CD4-positive, alpha-beta T cell (primary cell): ENCODE measurements at regions not wholly inside any gene's neighbourhood (a gene's known extent, or its start where the extent isn't known, plus 50 kb on each side); places are given as distances from the start of the nearest gene placed in this dataset.
"Not testable (repeated sequence)": the region's sequence is repeated elsewhere in the genome, so short reads cannot be mapped to it uniquely, and the experiment has no call there.

Source experiments
- ATAC-seq: fragments of 200-7000 bp; cut with Tn5 transposase; one replicate; pipeline ENCODE4 v1.10.0; 2022; ENCODE audit warnings: mild to moderate bottlenecking; ENCODE audit not compliant: poor library complexity
- CTCF ChIA-PET: fragments of 350-600 bp; sonication (Branson Sonifier 250); formaldehyde crosslinking; loops from one replicate; lab custom pipeline; 2021; ENCODE audit warnings: antibody characterized with exemption, inconsistent platforms; lab: Charles Lee
- POLR2A ChIA-PET: fragments of 350-600 bp; sonication (Branson Sonifier 250); formaldehyde crosslinking; loops from one replicate; lab custom pipeline; 2021; ENCODE audit warnings: antibody characterized with exemption, inconsistent platforms; lab: Charles Lee
- DNase-seq, 14 experiments: peaks; one replicate each; pipeline ENCODE4 v3.0.0-alpha.2; 2013 to 2020; ENCODE audit warnings: mixed read lengths in 2 of 14
- H3K27ac ChIP-seq, 2 donors: one replicate each; pipeline versions ENCODE4 v1.5.1 to v1.7.0; 2013; ENCODE audit warnings: low read length in 2 of 2, low read depth in 1 of 2, mild to moderate bottlenecking in 1 of 2
- H3K27me3 ChIP-seq, 2 experiments: 1 replicate in 1 of 2; 2 replicates in 1 of 2; pipeline versions ENCODE4 v1.6.1 to v1.7.0; 2013; ENCODE audit warnings: low read length in 2 of 2, control low read depth in 1 of 2, mild to moderate bottlenecking in 1 of 2, moderate library complexity in 1 of 2; ENCODE audit not compliant: insufficient read depth in 2 of 2, control insufficient read depth in 1 of 2
- H3K36me3 ChIP-seq: one replicate; pipeline ENCODE4 v1.6.1; 2013; ENCODE audit warnings: low read length, control low read depth; ENCODE audit not compliant: insufficient read depth
- H3K4me1 ChIP-seq: one replicate; pipeline ENCODE4 v1.6.1; 2013; ENCODE audit warnings: low read length, control low read depth; ENCODE audit not compliant: insufficient read depth
- H3K4me3 ChIP-seq: one replicate; pipeline ENCODE4 v1.5.1; 2013; ENCODE audit warnings: mild to moderate bottlenecking, low read length, moderate library complexity
- H3K9me3 ChIP-seq, 2 experiments: 1 replicate in 1 of 2; 2 replicates in 1 of 2; pipeline versions ENCODE4 v1.6.1 to v1.7.0; 2013; ENCODE audit warnings: low read length in 2 of 2, mild to moderate bottlenecking in 2 of 2, control low read depth in 1 of 2, moderate library complexity in 1 of 2; ENCODE audit not compliant: control insufficient read depth in 1 of 2, insufficient read depth in 1 of 2
- H3K27ac Mint-ChIP-seq: one replicate; pipeline ENCODE4 v1.8.0; 2020; ENCODE audit warnings: mixed read lengths
- H3K27me3 Mint-ChIP-seq: one replicate; pipeline ENCODE4 v1.8.0; 2021; ENCODE audit warnings: mixed read lengths
- H3K36me3 Mint-ChIP-seq: one replicate; pipeline ENCODE4 v1.8.0; 2021; ENCODE audit warnings: low read depth, mixed read lengths
- H3K4me1 Mint-ChIP-seq: one replicate; pipeline ENCODE4 v1.8.0; 2021; ENCODE audit warnings: low read depth, mixed read lengths
- H3K4me3 Mint-ChIP-seq: one replicate; pipeline ENCODE4 v1.8.0; 2020; ENCODE audit warnings: mild to moderate bottlenecking, mixed read lengths
- H3K9me3 Mint-ChIP-seq: one replicate; pipeline ENCODE4 v1.8.0; 2020; ENCODE audit warnings: mixed read lengths
- intact Hi-C, 2 experiments: fragments of 100-400 bp; cut with DNase I in 1 of 2; cut with micrococcal nuclease in 1 of 2; formaldehyde crosslinking; loops; one replicate each; pipeline versions ENCODE4 v1.15.1 to v1.9.0; 2023 to 2025; cut with DNase I, micrococcal nuclease
- TF ChIP-seq, protein P1 (sequence below): fragments of 200-600 bp; IDR thresholded peaks from one replicate; pipeline ENCODE4 v1.8.0; 2022; ENCODE audit warnings: antibody characterized with exemption, mild to moderate bottlenecking

DNA sequence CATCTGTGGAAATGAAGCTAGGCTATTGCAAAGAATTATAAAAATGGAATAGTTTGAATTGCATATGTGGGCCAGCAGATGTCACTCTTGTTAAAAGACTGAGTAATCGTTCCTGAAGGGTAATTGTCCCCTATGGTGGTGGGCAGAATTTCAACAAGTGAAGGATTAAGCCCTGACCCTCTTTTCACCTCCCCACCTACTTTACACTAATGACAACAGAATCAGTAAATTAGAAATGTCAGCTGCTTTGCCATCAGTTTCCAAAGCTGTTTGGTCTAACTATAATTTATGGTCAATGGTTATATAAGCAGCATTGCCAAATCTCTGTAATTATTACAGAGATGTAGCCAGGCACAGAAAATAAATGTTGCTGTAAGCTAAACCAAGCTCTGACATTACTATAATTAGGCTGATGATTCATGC lies 898.6 kb downstream of the AMY1C start:
- Histone ChIP-seq H3K9me3 (no peaks in the 10 kb centered on the region), H3K27ac (no peak overlapping the region), H3K4me3 (no peak overlapping the region), H3K27me3 (no peaks in the 10 kb centered on the region), H3K36me3 (no peaks in the 10 kb centered on the region), H3K4me1 (no peaks in the 10 kb centered on the region)
- no peak overlapping the region for H3K27ac Mint-ChIP-seq
- ChIA-PET POLR2A (no interaction called here), CTCF (no interaction called here)
- no peaks in the 10 kb centered on the region for H3K36me3 Mint-ChIP-seq
- intact Hi-C loops, result no loop called here
- no peak for ATAC-seq
- DNase-seq, result no peak
- TF ChIP-seq, protein P1, sequence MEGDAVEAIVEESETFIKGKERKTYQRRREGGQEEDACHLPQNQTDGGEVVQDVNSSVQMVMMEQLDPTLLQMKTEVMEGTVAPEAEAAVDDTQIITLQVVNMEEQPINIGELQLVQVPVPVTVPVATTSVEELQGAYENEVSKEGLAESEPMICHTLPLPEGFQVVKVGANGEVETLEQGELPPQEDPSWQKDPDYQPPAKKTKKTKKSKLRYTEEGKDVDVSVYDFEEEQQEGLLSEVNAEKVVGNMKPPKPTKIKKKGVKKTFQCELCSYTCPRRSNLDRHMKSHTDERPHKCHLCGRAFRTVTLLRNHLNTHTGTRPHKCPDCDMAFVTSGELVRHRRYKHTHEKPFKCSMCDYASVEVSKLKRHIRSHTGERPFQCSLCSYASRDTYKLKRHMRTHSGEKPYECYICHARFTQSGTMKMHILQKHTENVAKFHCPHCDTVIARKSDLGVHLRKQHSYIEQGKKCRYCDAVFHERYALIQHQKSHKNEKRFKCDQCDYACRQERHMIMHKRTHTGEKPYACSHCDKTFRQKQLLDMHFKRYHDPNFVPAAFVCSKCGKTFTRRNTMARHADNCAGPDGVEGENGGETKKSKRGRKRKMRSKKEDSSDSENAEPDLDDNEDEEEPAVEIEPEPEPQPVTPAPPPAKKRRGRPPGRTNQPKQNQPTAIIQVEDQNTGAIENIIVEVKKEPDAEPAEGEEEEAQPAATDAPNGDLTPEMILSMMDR, result no peak
- no peaks in the 10 kb centered on the region for H3K4me1 Mint-ChIP-seq
- H3K27me3 Mint-ChIP-seq, result no peaks in the 10 kb centered on the region
- H3K4me3 Mint-ChIP-seq, result no peak overlapping the region
- peaks cover 5% of the 10 kb centered on the region for H3K9me3 Mint-ChIP-seq

- H3K36me3 ChIP-seq, CTCF ChIA-PET, H3K4me3 ChIP-seq, H3K4me1 Mint-ChIP-seq, DNase-seq, H3K36me3 Mint-ChIP-seq, H3K4me1 ChIP-seq, intact Hi-C loops, H3K9me3 Mint-ChIP-seq, H3K4me3 Mint-ChIP-seq, H3K27ac Mint-ChIP-seq, POLR2A ChIA-PET, H3K9me3 ChIP-seq, H3K27ac ChIP-seq, H3K27me3 ChIP-seq, ATAC-seq, H3K27me3 Mint-ChIP-seq: not testable (repeated sequence)
These were observed 914.7 kb downstream of the AMY1C start for GRCh38 chr1:104664374-104664773.

- CTCF ChIA-PET, result no interaction called here
- no peaks in the 10 kb centered on the region for H3K27me3 ChIP-seq
These were observed 915.6 kb downstream of the AMY1C start for GRCh38 chr1:104665300-104665699.

More at GRCh38 chr1:104665300-104665699, 915.6 kb downstream of the AMY1C start:
- Histone ChIP-seq H3K4me1 (no peaks in the 10 kb centered on the region), H3K27ac (no peak overlapping the region), H3K4me3 (no peak overlapping the region), H3K9me3 (peaks cover 0 to 6% of the 10 kb centered on the region in 2 experiments), H3K36me3 (no peaks in the 10 kb centered on the region)
- ATAC-seq, result no peak
- TF ChIP-seq, protein P1, result no peak
- no peak for DNase-seq
- no peaks in the 10 kb centered on the region for H3K4me1 Mint-ChIP-seq
- peaks cover 8% of the 10 kb centered on the region for H3K9me3 Mint-ChIP-seq
- POLR2A ChIA-PET, result no interaction called here
- no peaks in the 10 kb centered on the region for H3K36me3 Mint-ChIP-seq
- intact Hi-C loops, result no loop called here
- H3K27ac Mint-ChIP-seq, result no peak overlapping the region
- H3K4me3 Mint-ChIP-seq, result no peak overlapping the region
- H3K27me3 Mint-ChIP-seq, result no peaks in the 10 kb centered on the region
